AG04449 (cell line): ENCODE measurements at regions not wholly inside any gene's neighbourhood (a gene's known extent, or its start where the extent isn't known, plus 50 kb on each side); places are given as distances from the start of the nearest gene placed in this dataset.
"Not testable (repeated sequence)": the region's sequence is repeated elsewhere in the genome, so short reads cannot be mapped to it uniquely, and the experiment has no call there.

Source experiments
- CTCF ChIA-PET: fragments of 350-600 bp; formaldehyde crosslinking; extraction: SDS; loops from one replicate; lab custom pipeline; 2021; ENCODE audit warnings: antibody characterized with exemption; lab: Yijun Ruan, JAX
- POLR2A ChIA-PET: fragments of 400-600, 350-600 bp; formaldehyde crosslinking; extraction: SDS; loops from one replicate; lab custom pipeline; 2020; ENCODE audit warnings: antibody characterized with exemption, inconsistent platforms; lab: Yijun Ruan, JAX
- DNase-seq: peaks from one replicate; pipeline ENCODE4 v3.0.0-alpha.2; 2010; ENCODE audit warnings: low read depth, low spot score
- H3K4me3 ChIP-seq: 2 replicates; pipeline ENCODE4 v1.5.1; 2011; ENCODE audit warnings: low read depth, mild to moderate bottlenecking, control low read depth, low read length
- CTCF ChIP-seq: IDR thresholded peaks from one replicate; pipeline ENCODE4 v1.5.1; 2011; ENCODE audit warnings: mild to moderate bottlenecking, moderate library complexity, low read length, control low read depth, inconsistent platforms; ENCODE audit not compliant: insufficient read depth; ENCODE audit errors: missing control alignments

- CTCF ChIA-PET = interaction anchor here (0.8 to 5.5 kb wide), 4 partner anchors 15 to 934 kb away, joined by 3 to 152 read pairs (median 38); no protein-coding TSS in a partner anchor
- no peak for TF ChIP-seq CTCF
- DNase-seq = no peak
- no peak overlapping the region for H3K4me3 ChIP-seq
- POLR2A ChIA-PET = no interaction called here
Measured at GRCh38 chr5:164501344-164501743, 995.9 kb downstream of the MAT2B start.

GRCh38 chr5:164504141-164504772 is 998.8 kb downstream of the MAT2B start:
- peak; percentile 7 for DNase-seq
- ChIA-PET POLR2A (no interaction called here), CTCF (interaction anchor here (0.7 to 5.5 kb wide), 44 partner anchors 9 to 1031 kb away, joined by 3 to 152 read pairs (median 4); no protein-coding TSS in a partner anchor)

GRCh38 chr5:164505791-164506190 is 1000.4 kb downstream of the MAT2B start:
- DNase-seq = no peak
- CTCF ChIA-PET = interaction anchor here (0.9 to 5.5 kb wide), 6 partner anchors 11 to 939 kb away, joined by 3 to 152 read pairs (median 40); no protein-coding TSS in a partner anchor
- no peak for TF ChIP-seq CTCF
- POLR2A ChIA-PET = no interaction called here
- H3K4me3 ChIP-seq = no peak overlapping the region

More at GRCh38 chr5:164504141-164504772, 998.8 kb downstream of the MAT2B start:
- H3K4me3 ChIP-seq = peak overlapping the region; percentile 21
- TF ChIP-seq CTCF = peak; percentile 64

- POLR2A ChIA-PET = no interaction called here
- CTCF ChIA-PET = interaction anchor here (1.0 kb wide), 1 partner anchor 14 kb away, joined by 6 read pairs; no protein-coding TSS in a partner anchor
- no peak overlapping the region for H3K4me3 ChIP-seq
- TF ChIP-seq CTCF = no peak
- DNase-seq = no peak
Measured at GRCh38 chr5:164518067-164518740, 1012.8 kb downstream of the MAT2B start.

GRCh38 chr5:164518741-164519080 is 1013.3 kb downstream of the MAT2B start:
- ChIA-PET CTCF (interaction anchor here (1.0 kb wide), 1 partner anchor 14 kb away, joined by 6 read pairs; no protein-coding TSS in a partner anchor), POLR2A (no interaction called here)
- TF ChIP-seq CTCF = no peak
- no peak overlapping the region for H3K4me3 ChIP-seq
- no peak for DNase-seq

GRCh38 chr5:164532235-164532900 is 1026.9 kb downstream of the MAT2B start:
- H3K4me3 ChIP-seq = no peak overlapping the region
- no peak for TF ChIP-seq CTCF
- POLR2A ChIA-PET = no interaction called here
- CTCF ChIA-PET = no interaction called here
- DNase-seq = no peak

GRCh38 chr5:164533426-164533825 is 1028.0 kb downstream of the MAT2B start:
- POLR2A ChIA-PET, DNase-seq, H3K4me3 ChIP-seq: not testable (repeated sequence)
- CTCF ChIA-PET = interaction anchor here (0.6 kb wide), 1 partner anchor 29 kb away, joined by 3 read pairs; no protein-coding TSS in a partner anchor
